ENCODE measurements at regions not wholly inside any gene's neighbourhood (a gene's known extent, or its start where the extent isn't known, plus 50 kb on each side); places are given as distances from the start of the nearest gene placed in this dataset.
A peak's percentile ranks its signal among the peaks of the same experiment; 100 is the strongest.

DNA sequence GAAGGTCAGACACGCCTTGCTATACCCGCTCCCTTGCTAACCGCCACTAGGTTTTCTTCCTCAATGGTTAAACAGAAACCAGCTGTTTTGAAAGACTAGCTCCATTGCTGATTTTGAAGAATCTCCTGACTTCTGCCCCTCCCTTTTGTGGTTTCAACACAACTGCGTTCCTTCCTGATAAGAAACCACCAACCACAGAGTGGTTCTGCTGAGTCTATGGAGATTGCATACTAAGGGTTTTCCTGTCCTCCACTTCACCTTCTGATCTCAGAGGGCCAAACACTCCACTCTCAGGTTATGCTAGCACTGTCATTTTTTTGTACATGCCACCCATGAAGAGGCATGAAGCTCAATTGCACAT is 207.9 kb downstream of the MYLK4 start:
- TF ChIP-seq POLR2AphosphoS5 (IDR thresholded peaks at IDR 0.05) (peak; percentile 52 to 82), POLR2A (IDR thresholded peaks at IDR 0.05) (no peak), CTCF (IDR thresholded peaks at IDR 0.05) (peak in 1 of 6 experiments; percentile 9), EP300 (IDR thresholded peaks at IDR 0.05) (peak in 1 of 4 donors; percentile 89)
- H3K36me3 ChIP-seq, result no peaks in the 10 kb centered on the region
- 26 to 45% methylated on average over 4 of the region's 4 CpGs for WGBS, 2 donors
- no peaks in the 10 kb centered on the region for H3K27me3 ChIP-seq
- peak in 1 of 2 donors; percentile 75 for DNase-seq
- peak; percentile 80 to 91 for ATAC-seq (ENCODE audit: low FRiP score in 2 of 2)
- no peaks in the 10 kb centered on the region for H3K9me3 ChIP-seq
- H3K4me3 ChIP-seq, result no peak overlapping the region
- peaks cover 7 to 25% (median 15%) of the 10 kb centered on the region in 4 donors for H3K4me1 ChIP-seq
- H3K27ac ChIP-seq, result peak overlapping the region in 2 of 4 donors; percentile 44 to 74

DNA sequence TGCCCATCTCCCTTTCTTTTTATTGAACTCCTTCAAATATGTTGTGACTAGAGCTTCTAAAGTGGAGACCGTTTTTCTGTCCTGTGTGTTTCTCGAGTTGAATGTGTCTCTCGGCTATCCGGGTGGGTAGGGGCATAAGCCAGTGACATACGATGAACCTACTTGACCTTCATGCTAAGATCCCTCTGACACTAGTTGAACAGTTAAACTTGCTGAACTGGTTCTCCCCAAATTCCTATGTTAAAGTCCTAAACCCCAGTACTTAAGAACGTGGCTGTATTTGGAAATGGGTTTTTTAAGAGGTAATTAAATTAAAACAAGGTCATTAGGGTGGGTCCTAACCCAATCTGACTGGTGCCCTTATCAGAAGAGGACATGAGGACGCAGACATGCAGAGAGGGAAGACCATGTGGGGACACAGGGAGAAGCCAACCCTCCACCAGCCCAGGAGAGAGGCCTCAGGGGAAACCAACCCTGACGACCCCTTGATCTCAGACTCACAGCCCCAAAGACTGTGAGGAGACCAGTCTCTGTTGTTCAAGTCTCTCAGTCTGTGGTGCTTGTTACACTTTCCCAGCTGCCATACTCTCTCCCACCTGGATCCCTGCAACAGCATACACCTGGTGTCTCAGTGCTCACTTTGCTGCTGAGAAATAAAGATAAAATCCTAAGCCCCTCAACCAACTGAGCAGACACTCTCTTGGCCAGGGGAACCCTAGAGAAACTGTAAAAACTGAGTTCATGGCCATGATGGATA is 208.4 kb downstream of the MYLK4 start:
- DNase-seq (no peak), ATAC-seq (ENCODE audit: low FRiP score in 2 of 2) (peak in 1 of 2 donors; percentile 7)
- Histone ChIP-seq H3K4me3 (no peak overlapping the region), H3K4me1 (peaks cover 7 to 22% (median 14%) of the 10 kb centered on the region in 4 donors), H3K9me3 (no peaks in the 10 kb centered on the region), H3K27me3 (no peaks in the 10 kb centered on the region), H3K36me3 (no peaks in the 10 kb centered on the region), H3K27ac (peak overlapping the region in 3 of 4 donors; percentile 31 to 74 (median 44))
- TF ChIP-seq EP300 (IDR thresholded peaks at IDR 0.05), result no peak
- no peak for TF ChIP-seq POLR2A (IDR thresholded peaks at IDR 0.05)
- no peak for TF ChIP-seq POLR2AphosphoS5 (IDR thresholded peaks at IDR 0.05)
- TF ChIP-seq CTCF (IDR thresholded peaks at IDR 0.05), result no peak
- WGBS, 2 donors, result 62 to 64% methylated on average over 8 of the region's 8 CpGs

DNA sequence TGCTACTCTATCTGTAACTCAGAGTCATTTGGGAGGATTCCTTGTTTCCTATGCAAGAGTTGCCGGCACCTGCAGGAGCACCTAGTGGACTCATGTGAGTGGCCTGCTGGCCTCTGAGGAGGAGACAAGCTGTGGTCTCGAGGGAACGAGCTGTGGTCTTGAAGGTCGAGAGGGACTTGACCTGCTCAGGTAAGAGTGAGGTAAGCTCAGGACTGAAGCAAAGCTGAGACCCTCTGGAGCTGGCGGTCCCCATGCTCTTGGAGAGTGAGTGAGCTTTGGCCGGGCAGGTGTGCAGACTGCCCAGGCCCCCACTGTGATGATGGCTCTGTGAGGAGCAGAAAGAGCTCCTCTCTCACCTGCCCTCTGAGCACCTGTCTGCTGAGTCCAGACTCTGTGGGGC is 214.3 kb downstream of the MYLK4 start:
- TF ChIP-seq POLR2A (IDR thresholded peaks at IDR 0.05), result no peak
- no peak for TF ChIP-seq EP300 (IDR thresholded peaks at IDR 0.05)
- TF ChIP-seq POLR2AphosphoS5 (IDR thresholded peaks at IDR 0.05), result no peak
- TF ChIP-seq CTCF (IDR thresholded peaks at IDR 0.05), result no peak
- peaks cover 0 to 12% (median 4%) of the 10 kb centered on the region in 4 donors for H3K4me1 ChIP-seq
- no peaks in the 10 kb centered on the region for H3K27me3 ChIP-seq
- no peak overlapping the region for H3K4me3 ChIP-seq
- DNase-seq, result no peak
- 72 to 90% methylated on average over 4 to 6 of the region's 6 CpGs for WGBS, 2 donors
- peaks cover 0 to 6% (median 0%) of the 10 kb centered on the region in 4 donors for H3K9me3 ChIP-seq
- no peaks in the 10 kb centered on the region for H3K36me3 ChIP-seq
- peak in 1 of 2 donors; percentile 57 for ATAC-seq (ENCODE audit: low FRiP score in 2 of 2)
- no peak overlapping the region for H3K27ac ChIP-seq

- TF ChIP-seq EP300 (IDR thresholded peaks at IDR 0.05), result no peak
- no peak for TF ChIP-seq CTCF (IDR thresholded peaks at IDR 0.05)
- no peak for TF ChIP-seq POLR2AphosphoS5 (IDR thresholded peaks at IDR 0.05)
- no peak for TF ChIP-seq POLR2A (IDR thresholded peaks at IDR 0.05)
- no peak overlapping the region for H3K27ac ChIP-seq
- no peak for ATAC-seq (ENCODE audit: low FRiP score in 2 of 2)
- H3K36me3 ChIP-seq, result no peaks in the 10 kb centered on the region
- H3K4me3 ChIP-seq, result no peak overlapping the region
- H3K9me3 ChIP-seq, result peaks cover 0 to 6% (median 0%) of the 10 kb centered on the region in 4 donors
- WGBS, 2 donors, result 79 to 86% methylated on average over 8 of the region's 8 CpGs
- peaks cover 0 to 12% (median 4%) of the 10 kb centered on the region in 4 donors for H3K4me1 ChIP-seq
- no peak for DNase-seq
- H3K27me3 ChIP-seq, result no peaks in the 10 kb centered on the region
These were observed 215.2 kb downstream of the MYLK4 start for GRCh38 chr6:2535506-2535905.
